Stromal cell of bone marrow (primary cell): ENCODE measurements at regions not wholly inside any gene's neighbourhood (a gene's known extent, or its start where the extent isn't known, plus 50 kb on each side); places are given as distances from the start of the nearest gene placed in this dataset.
"Not testable (repeated sequence)": the region's sequence is repeated elsewhere in the genome, so short reads cannot be mapped to it uniquely, and the experiment has no call there.

Experiments used
- DNase-seq: peaks from one replicate; pipeline ENCODE4 v3.0.0-alpha.2; 2012; ENCODE audit warnings: low read depth

DNA sequence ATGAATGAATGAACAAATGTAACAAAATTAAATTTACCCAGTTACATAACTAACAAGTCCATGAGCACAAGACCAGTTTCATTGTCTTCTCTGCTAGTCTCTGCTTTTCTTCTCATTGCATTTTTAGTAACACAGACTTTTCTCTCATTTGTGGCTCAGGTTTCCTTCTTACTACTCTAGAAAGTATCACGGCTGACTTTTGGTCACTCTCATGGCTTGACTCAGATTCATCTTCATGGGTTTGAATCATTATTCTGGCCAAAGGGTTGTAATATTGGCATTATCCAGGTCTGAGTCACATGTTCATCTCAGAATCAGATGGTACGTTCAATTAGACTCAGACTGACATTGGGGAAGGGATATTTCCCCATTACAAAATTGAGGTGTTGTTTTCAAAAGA is 121.5 kb upstream of the SATB1 start:
- DNase-seq = no peak

DNA sequence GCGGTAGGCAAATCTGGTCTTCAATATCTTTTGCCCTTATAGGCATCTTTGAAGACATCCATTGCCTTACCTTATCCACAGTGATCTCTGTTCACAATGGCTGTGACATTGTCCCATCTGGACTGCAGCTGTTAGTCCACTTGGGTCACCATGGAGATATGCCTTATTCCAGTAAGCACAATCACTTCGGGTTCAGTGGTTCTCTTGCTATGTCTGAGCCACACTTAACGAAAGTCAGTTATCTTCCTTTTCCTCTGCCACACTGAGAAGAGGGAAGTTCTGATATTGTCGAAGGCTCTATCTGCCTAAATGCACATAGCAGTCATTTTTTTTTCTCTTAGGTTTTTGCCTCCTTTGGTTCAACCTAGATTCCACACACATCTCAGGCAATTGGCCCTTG is 119.0 kb upstream of the SATB1 start:
- no peak for DNase-seq

DNA sequence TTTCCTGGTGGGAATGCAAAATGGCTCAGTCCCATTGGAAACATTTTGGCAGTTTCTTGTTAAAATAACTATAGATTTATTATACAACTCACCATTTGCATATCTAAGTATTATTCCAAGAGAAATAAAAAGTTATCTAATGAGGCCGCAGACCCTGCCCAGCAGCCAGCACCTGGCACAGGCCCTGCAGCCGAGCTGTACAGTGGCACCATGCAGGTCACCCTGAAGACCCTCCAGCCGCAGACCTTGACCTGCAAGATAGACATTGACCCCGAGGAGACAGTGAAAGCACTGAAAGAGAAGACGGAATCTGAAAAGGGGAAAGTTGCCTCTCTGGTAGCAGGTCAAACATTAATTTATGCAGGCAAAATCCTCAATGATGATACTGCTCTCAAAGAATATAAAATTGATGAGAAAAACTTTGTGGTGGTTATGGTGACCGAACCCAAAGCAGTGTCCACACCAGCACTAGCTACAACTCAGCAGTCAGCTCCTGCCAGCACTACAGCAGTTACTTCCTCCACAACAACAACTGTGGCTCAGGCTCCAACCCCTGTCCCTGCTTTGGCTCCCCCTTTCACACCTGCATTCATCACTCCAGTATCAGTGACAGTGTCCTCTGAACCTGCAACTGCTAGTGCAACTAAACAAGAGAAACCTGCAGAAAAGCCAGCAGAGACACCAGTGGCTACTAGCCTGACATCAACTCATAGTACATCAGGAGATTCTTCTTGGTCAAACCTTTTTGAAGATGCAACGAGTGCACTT is 113.5 kb upstream of the SATB1 start:
- DNase-seq = no peak

DNA sequence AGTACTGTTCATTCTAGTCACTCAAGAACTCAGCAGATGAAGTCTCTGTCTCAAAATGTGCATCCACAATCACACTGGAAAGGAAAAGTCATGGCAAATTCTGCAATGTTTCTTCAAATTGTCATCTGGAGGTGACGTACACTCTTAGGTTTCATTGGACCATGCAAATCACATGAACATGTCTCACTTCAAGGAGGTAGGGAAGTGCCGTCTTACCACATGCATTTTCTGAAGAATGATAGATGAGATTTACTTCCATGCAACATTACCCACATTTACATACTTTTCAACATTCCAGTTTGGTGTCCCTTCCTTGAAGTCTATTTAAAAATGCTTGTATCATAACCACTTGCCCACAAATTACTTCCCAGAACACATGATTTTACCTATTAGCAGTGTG is 107.9 kb upstream of the SATB1 start:
- no peak for DNase-seq

DNA sequence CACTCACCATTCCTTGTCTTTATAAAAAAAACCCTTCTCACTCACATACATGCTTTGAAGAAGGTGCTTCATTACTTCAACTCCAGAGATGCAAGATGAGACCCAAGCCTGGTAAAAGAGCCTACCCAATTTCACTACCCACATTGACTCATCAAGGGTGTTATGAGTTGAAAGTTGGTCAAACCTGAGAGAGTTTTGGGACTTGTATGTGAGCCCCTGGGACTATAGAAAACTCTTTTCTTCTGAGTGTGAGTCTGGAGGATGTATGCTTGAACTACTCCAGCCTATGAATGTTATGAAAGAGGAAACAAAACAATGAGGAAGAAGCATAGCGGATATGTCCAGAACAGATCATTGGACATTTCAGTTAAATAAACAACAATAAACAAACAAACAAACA is 106.5 kb upstream of the SATB1 start:
- no peak for DNase-seq

DNA sequence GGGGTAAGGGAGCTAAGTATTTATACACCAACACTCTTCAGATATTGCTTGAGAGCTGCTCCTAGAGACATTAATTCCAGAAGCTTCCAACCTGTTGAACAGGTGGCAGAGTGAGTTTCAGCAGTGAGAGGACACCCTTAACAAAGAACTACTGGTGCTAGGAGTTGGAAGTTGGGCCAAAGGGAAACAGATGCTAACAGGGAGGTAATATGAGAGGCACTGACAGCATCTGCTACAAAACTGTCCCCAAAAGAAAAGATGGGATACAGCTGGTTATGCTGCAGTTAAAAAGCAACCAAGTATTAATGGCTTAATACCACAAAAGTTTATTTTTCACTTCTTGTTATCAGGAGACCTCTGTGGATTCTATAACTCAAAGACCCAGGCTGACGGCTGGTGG is 104.5 kb upstream of the SATB1 start:
- DNase-seq = no peak

- DNase-seq = no peak
Observed at GRCh38 chr3:18527691-18528090, 102.6 kb upstream of the SATB1 start.

DNA sequence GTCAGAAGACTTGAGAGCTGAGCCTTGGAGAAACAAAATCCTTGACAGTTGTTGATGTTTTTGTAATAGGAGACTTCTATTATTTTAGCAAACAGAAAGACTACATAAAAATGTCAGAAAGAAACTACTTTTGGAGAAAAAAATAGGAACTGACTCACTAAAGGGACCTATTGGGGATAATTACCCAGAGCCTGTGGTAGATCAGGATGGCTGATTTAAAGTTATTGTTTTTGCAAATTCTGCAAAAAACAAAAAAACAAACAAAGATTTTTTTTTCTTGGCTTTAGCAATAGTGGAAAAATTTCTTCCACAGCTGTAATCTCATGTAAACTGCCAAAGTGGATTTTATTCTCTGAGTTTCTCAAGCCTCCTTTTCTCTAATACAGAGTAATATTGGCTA is 101.5 kb upstream of the SATB1 start:
- DNase-seq = no peak

GRCh38 chr3:18516170-18516569 is 91.0 kb upstream of the SATB1 start:
- DNase-seq = not testable (repeated sequence)

DNA sequence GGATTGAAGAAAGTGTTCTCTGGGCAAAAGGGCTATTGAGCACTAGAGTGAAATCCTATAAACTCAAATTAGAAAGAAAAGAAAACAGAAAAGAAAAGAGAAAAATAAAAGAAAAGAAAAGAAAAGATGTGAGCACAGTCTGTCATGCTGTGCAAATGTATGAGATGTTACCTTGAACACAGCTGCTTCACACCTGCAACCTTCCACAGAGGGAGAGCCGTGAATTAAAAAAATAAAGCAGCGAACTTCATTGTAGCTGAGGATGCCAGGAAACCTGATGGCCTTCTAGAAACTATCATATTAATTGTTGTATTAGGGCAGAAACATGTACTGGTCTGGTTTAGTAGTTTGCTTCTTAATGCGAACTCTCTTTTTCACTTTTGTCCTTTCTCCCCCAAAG is 88.0 kb upstream of the SATB1 start:
- no peak for DNase-seq

DNA sequence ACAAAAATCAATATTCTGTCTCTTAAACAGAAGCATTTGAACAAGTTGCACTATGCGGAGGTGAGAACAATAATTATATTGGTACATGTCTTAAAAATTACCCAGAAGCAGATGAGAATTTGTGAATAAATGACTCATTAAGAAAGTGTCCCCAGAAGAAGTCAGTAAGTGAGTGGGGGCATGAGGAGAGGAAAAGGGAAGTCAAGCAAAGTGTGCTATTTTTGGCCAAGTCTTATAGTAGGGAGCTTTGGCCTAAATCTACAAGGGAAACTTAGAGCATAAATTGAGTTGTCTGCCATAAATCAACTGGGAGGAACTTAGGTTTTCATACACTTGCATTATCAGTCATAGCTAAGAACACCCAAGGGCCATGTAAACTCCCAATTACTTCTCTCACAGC is 86.9 kb upstream of the SATB1 start:
- DNase-seq = no peak

DNA sequence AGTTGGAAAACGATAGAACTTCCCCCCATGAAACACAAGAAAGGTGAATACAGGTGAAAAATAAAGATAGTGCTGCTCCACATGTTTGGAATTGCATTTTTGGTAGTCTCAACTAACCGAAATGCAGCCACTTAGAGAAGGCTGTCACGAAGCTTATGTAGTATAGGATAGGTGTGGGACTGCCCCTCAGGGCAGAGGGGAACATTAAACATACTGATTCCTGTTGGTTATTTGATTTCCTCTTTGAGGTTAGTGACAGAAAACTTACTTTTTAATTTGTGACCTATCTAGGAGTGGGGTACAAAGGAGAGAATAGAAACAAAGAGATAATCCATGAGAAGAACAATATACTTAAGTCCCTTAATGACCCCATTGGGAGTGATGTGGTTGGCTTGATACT is 85.8 kb upstream of the SATB1 start:
- no peak for DNase-seq

DNA sequence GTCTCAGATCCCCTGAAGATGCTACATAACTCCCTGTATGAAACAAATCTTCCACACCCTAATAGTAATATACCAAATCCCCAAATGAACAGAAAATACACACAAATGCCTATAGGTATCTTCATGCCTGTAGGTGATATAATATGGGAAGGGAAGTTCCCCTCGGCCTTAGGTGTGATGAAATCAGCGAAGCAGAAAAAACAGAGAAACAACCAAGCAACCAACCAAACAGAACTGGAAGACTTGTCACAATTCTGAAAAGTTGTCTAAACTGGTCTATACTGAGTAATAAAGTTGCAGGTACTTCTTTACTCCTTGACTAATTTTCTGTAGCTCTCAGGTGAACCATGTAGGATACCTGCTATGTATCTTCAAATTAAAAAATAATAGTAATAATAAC is 82.2 kb upstream of the SATB1 start:
- DNase-seq = no peak

GRCh38 chr3:18505056-18505455 is 79.9 kb upstream of the SATB1 start:
- DNase-seq = no peak

GRCh38 chr3:18501679-18502343 is 76.7 kb upstream of the SATB1 start:
- no peak for DNase-seq

GRCh38 chr3:18500322-18500721 is 75.2 kb upstream of the SATB1 start:
- DNase-seq = no peak

GRCh38 chr3:18499301-18499700 is 74.2 kb upstream of the SATB1 start:
- no peak for DNase-seq

GRCh38 chr3:18494251-18494650 is 69.1 kb upstream of the SATB1 start:
- DNase-seq = no peak

DNA sequence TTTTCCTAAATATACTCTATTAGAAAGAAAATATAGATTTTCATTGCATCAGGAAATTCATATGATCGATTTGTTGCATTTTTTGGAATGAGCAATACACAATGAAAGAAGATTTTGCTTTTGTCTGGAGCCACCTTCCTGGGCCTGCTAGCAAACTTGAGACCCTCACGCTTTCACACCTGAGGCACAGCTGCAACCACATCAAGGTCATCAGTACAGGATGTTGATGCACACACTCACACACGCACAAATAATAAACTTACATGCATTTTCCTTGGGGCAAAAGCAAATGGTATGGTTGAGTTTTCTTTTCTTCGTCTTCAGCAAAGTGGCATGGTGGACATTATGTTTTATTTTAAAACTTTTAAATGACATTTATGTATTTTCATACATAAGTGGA is 64.8 kb upstream of the SATB1 start:
- no peak for DNase-seq

DNA sequence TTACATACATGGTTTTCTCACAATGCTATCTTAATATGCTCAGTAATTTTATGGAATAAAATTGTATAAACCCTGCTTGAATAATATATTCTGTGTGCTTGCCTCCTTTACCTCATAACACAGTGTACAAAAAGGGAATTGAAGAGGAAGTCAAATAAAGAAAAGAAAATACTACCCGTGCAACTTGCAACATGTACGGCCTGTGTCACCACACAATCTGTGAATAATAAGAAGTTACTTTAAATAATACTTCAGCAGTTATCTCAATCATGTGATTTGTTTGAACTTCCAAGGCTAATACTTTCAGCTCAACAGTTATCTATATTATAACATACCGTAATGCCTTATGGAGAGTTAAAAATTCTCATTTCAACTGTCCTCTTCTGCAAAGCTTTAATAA is 58.1 kb upstream of the SATB1 start:
- no peak for DNase-seq

DNA sequence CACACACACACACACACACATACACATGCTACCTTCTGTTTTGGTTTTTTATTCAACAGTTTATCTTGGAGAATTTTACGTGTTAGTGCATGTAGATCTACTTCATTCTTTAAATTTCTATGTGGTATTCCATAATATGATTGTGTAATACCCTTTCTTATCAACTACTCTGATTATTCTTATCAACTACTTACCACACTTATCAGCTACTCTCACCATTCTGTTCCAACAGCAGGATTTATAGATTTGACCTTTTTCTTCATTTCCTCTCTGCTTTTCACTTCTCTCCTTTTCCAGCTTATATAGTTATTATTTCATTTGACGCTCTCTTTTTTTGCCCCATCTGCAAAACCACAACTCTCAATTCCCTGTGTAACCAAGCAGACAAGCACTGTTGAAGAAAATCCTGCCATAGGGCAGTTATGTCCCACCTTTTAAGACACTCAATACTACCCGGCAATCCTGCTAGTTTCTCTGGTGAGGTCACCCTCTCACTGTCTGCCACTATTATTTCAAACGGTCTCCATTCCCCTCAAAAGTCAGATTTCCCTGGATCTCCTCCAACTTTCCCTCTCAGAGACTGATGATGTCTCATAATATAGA is 56.9 kb upstream of the SATB1 start:
- no peak for DNase-seq

DNA sequence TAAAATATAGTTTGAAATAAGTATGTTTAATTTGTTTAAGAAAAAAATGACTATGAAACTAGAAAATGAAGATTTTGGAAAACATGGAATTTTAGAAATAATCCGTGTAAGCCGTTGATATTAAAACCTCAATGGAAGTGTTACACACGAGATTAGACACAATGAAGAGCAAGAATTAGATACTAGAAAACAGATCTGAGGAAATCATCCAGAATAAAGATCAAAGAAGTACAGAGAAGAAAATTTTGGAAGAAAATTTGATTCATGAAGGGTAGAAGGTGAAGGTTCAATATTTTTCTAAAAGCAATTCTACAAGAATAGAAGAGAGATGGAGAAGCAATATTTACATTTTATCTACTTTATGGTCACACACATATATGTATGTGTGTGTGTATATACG is 52.5 kb upstream of the SATB1 start:
- no peak for DNase-seq
